ENCODE measurements at regions not wholly inside any gene's neighbourhood (a gene's known extent, or its start where the extent isn't known, plus 50 kb on each side); places are given as distances from the start of the nearest gene placed in this dataset.
A peak's percentile ranks its signal among the peaks of the same experiment; 100 is the strongest.
"Not testable (repeated sequence)": the region's sequence is repeated elsewhere in the genome, so short reads cannot be mapped to it uniquely, and the experiment has no call there.

DNA sequence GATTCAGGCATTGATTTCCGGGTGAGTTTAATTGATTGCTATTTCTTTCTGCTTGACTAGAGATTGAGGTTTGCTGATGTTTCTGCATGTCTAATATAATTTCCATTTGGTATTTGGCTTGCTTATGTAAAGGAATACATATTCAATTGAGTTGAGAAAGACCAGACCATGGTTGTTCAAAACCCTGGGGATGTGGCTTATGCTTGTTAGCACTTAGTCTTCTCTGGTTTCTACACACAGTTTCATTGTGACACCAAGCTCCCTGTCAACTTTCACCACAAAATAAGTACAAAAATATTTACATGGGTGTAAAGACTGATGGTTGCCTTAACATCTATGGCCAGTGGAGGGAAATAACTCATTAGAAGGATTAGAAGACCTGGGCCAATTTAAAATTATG is 209.6 kb downstream of the CDH26 start:
- DNase-seq (ENCODE audit: extremely low read depth, low read depth), result no peak

DNA sequence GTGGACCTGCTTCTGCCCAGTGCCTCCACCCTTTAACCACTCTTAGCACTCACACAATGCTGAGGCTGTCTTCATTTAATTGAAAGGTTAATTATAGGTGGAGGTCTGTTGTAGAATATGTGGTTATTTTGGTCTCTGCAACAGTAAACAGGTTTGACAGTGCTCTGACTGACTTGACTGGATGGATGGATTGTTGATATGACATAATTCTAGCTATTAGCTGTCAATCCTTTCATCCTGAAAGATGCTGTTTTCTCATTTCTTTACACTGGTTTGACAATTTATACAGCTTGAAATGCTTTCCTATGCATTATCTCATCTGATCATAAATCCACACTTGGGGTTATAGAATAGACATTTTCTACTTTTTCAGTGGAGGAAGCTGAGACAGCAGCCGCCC is 210.7 kb downstream of the CDH26 start:
- DNase-seq (ENCODE audit: extremely low read depth, low read depth), result no peak

DNA sequence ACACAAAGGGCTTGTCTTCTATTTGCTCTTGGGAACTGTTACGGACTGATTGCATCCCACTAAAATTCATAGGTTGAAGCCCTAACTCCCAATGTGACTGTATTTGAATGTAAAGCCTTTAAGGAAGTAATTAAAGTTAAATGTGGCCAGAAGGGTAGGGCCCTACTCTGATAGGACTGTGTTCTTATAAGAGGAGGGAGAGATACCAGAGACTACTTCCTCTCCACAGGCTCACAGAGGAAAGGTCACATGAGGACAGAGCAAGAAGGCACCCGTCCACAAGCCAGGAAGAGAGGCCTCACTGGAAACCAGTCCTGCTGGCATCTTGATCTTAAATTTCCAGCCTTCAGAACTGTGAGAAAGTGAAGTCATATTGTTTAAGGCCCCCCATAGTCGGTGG is 211.9 kb downstream of the CDH26 start:
- no peak for DNase-seq (ENCODE audit: extremely low read depth, low read depth)

DNA sequence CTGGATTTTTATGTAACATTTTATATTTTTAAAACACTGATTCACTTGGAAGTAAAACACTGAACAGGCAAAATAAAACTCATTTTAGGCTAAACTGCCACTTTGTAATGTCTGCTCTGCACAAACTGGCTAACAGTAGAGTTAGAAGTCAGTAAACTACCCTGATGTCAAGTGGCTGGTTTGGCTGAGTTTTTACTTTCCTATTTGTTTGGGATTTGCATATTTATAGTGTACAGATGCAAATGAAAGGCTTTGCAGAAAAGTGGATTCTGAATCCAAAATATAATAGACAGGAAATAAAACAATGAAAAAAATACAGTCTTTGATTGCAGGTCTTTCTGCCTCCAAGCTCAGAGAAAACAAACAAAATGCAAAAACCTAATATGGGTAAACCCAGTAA is 213.1 kb downstream of the CDH26 start:
- no peak for DNase-seq (ENCODE audit: extremely low read depth, low read depth)

DNA sequence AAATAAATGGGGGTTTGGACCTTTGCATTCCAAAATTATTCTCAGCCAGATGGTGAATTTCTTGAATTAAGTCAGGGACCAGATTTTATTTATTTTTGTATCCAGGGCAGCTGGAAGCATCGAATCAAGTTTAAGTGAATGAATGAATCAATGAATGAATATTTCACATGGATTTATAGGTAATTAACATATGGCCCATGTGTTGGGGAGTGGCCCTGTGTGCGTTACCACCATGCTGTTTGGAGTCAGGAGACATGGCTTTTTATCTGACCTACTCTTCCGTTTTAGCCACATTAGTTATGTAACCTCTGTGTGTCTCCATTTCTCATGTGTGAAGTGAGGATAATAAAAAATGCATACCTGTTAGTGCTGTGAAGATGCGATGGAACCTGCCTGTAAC is 213.5 kb downstream of the CDH26 start:
- no peak for DNase-seq (ENCODE audit: extremely low read depth, low read depth)

DNA sequence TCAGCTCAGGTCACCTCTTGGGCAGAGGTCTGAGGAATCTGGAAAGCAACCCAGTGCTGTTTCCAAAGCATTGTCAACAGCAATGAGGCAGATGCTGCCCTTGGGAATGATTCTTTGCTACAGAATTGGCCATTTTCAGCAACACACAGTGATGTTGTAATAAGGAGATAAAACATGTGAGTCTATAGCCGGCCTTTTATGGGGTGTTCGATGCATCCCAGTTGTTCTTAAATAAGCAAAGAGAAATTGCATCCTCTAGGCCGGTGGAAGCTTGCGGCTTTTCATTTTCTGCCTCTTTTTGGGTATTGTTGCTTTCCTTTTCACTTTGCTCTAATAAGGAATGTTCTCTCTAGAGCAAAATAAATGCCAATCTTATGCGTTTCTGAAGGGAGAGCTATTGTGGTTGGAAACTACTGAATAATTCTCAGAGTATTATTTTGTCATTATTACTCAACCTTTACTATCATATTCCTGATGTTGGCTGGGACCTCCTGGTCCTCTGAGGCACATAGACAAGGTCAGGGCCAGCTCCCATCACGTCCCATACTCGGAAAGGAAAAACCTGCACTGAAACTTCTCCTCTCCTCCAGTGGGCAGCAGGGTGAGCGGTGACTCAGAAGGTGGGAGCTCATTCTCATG is 214.2 kb downstream of the CDH26 start:
- DNase-seq (ENCODE audit: extremely low read depth, low read depth), result no peak

DNA sequence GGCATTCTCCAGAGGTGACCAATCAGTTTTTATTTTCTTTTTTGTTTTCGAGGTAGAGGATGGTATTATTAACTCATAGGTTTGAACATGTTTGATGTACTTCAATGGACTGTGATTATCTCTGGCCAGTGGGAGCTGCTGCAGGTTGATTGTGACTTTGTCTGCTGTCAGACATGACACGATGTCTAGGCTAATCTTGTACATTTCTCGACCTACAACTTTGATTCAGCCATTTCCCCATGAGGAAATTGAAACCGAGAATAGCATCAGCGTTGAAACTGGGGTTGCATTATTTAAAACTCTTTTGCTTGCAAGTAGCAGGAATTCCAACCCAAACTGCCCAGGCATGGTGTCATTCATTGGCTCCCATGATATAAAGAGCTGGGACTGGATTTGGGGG is 218.9 kb downstream of the CDH26 start:
- DNase-seq (ENCODE audit: extremely low read depth, low read depth), result no peak

DNA sequence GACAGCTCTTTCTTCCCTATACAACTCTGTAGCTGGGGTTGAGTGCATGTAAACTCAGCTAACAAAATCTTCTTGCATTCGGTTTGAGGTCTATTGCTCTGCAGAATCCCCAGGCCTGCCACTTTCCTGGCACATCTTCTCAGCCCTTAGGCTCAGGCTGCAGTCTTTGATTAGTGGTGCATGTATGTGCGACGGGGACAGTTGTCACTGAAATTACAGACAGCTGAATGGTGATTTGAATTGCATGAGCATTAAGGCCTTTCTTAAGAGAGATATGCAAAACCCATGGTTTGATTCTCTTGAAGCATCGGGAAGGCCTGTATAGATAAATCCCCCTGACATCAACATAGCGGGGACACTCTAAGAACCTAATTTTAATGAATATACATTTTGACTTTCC is 222.8 kb downstream of the CDH26 start:
- DNase-seq (ENCODE audit: extremely low read depth, low read depth), result no peak

DNA sequence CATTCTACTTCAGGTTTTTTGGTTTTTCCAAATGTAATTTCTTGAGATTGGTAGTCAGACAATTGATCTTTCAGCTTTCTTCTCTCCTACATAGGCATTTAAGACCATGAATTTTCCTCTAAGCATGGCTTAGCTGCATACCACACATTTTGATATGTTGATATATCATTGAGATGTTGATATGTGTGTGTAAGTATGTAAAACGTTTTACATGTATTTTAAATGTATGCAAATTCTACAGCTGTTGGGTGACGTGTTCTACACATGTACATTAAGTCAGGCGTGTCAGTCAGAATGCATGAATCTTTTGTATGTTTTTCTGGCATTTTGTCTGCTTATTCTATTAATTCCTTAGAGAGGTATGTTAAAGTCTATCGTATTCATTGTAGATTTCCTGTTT is 228.2 kb downstream of the CDH26 start:
- DNase-seq (ENCODE audit: extremely low read depth, low read depth), result no peak

DNA sequence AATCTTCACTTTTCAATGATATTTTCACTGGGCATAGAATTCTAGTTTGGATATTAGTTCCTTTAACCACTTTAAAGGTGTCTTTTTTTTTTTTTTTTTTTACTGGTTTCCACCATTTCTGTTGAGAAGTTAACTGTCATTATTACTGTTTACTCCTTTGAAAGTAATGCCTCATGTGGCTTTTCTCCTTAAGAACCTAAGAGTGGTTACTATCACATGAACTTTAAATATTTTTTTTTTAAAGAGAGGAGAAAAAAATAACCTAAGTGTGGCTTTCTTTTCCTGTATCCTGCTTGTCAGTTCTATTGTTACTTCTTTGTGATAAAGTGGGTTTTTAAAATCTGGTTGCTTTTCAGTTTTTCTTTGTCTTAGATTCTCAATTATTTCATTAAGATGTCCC is 229.5 kb downstream of the CDH26 start:
- no peak for DNase-seq (ENCODE audit: extremely low read depth, low read depth)

DNA sequence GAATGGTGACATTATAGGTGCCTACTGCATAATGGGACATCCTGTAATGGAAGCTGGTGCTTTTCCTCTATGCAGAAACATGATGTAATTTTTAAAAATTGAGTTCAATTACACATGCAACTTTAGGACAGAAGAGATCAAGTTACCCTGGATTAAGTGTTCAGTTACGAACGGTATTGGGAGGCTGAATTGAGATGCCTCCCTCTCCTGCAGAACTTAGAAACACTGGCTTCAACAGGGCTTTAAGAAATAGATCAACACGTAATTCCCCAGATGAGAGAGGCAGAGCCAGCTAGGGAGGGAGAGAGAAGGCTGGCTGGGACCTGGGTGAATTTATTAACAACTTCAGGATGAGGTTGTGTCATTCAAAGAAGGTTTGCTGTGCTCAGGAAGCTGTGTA is 232.8 kb downstream of the CDH26 start:
- no peak for DNase-seq (ENCODE audit: extremely low read depth, low read depth)

DNA sequence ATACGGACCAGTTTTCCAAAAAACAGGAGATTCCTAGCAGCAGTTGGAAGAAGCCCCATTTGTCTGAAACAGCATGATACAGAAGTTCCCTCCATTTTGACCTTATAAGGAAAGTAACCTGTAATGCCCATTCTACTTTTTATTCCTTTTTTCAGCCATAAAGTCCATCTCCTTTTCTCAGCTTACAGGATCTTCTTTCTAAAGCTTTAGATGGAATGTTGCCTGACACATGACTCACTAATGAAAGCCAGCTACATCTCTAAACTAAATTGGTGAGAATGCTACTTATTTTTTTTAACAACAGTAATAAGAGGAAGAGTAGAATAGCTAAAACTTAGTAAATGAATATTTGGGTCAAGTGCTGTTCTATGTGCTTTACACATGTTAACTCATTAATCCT is 234.1 kb downstream of the CDH26 start:
- DNase-seq (ENCODE audit: extremely low read depth, low read depth), result no peak

DNA sequence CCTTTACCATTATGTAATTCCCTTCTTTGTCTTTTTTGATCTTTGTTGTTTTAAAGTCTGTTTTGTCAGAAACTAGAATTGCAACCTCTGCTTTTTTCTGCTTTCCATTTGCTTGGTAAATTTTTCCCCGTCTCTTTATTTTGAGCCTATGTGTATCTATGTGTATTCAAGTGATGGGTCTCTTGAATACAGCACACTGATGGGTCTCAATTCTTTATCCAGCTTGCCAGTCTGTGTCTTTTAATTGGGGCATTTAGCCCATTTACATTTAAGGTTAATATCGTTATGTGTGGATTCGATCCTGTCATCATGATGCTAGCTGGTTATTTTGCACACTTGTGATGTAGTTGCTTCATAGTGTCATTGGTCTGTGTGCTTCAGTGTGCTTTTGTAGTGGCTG is 240.9 kb downstream of the CDH26 start:
- DNase-seq (ENCODE audit: extremely low read depth, low read depth), result not testable (repeated sequence)

DNA sequence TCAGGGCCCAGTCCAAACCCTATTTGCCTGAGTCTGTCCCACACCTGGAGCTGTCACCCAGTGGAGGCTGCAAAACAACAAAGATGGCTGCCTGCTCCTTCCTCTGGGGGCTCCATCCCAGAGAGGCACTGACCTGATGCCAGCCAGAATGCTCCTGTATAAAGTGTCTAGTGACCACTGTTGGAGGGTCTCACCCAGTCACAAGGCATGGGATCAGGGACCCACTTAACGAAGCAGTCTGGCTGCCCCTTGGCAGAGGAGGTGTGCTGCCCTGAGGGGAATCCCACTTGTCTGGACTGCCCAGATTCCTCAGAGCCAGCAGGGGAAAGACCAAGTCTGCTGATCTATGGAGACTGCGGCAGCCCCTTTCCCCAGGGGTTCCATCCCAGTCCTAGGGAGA is 241.6 kb downstream of the CDH26 start:
- no peak for DNase-seq (ENCODE audit: extremely low read depth, low read depth)

DNA sequence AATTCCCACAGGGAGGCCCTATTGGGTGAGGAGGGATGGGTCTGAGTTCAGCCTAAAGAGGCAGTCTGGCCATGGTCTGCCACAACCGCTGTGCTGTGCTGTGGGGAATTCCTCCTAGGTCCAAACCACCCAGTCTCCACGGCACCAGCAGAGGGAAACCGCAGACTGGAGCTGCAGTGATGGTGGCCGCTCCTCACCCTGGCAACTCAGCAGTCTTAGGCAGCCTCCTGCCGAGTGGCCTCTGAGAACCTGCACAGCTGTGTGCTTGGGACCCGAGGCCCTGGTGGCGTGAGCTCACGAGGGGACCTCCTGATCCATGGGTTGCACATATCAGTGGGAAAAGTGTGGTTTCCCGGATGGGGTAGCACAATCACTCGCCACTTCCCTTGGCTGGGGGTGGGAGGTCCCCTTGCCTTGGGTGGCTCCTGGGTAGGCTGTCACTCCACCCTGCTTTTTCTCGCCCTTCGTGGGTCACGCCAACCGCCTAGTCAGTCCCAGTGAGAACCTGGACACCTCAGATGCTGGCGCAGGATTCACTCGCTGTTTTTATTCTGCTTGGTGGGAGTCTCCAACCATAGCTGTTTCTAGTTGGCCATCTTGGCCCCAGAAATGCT is 242.2 kb downstream of the CDH26 start:
- no peak for DNase-seq (ENCODE audit: extremely low read depth, low read depth)

DNA sequence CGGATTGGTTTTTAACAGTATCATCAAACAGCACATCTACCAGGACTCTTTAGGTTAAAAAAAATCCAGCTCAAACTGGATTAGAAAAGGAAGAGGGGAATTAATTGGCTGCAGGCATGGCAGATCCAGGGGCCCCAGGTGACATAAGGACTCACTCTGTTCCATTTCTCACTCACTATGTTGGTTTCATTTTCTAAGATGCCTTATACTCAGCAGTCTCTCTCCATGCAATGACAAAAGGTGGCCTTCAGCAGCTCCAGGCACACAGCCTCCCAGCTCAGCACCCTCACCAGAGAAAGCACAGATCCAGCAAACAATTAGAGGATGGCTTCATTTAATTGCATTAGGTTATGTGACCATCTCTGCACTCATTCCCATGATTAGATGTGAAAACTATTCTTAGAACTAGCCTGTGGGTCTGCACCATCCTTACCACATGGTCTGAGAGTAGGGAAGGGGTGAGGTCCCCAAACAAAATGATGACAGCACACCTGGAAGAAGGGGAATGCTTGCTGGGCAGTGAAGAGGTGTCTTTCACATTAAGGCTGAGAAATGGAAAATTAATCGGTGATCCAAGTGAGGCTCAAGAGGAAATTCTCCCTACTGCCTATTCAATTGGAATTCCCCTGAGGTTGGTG is 243.1 kb downstream of the CDH26 start:
- DNase-seq (ENCODE audit: extremely low read depth, low read depth), result no peak

DNA sequence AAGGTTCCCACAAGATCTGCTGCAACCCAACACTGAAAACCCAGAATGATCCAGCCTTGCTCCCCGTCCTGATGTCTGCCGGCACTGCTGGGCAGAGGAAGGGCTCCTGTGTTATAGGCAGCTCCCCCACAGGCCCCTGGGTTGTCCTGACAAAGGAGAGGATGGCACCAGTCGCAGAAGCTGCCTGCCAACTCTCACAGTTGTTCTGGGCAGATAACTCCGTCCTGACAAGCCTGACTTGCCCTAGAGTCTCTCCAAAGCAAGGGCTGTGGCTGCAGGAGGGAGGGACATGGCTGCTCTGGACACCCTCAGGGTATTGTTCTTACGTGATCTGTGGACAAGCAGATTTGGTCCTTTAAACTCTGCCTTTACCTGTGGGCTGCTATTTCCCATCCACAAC is 243.8 kb downstream of the CDH26 start:
- no peak for DNase-seq (ENCODE audit: extremely low read depth, low read depth)

DNA sequence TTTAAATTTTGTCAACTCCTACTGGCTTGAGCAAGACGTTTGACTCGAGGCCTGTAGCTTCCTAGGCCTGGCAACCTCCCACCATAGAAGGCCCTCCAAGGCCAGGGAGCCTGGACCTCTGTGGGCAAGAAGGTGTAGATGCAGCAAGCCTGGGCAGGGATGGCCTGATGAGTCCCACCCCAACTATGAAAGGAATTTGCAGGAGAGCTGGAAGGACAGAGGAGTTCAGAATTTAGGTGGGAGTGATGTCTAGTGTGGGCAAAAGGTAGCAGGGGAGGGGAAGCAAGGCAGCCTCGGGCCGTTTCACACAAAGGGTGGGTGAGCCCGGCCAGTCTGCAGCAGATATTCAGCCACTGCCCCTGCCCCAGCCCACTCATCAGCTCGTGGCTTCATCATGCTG is 245.2 kb downstream of the CDH26 start:
- no peak for DNase-seq (ENCODE audit: extremely low read depth, low read depth)

DNA sequence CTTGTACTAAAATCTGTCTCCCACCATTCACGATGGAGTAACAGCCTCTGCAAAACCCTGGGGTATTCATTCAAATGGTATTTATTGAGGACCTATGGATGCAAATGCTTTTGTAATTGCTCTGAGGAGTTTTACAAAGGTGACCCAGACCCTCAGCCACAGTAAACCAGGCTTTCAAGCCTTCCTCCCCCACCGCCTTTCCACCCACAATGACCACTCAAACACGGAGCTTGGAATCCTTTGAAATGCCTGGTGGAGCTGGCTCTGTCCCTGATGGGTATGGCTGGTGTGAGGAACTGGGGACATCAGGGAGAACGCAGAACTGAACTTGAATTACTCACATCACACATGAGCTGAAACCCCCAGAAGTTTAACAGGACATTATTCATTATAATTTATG is 246.4 kb downstream of the CDH26 start:
- no peak for DNase-seq (ENCODE audit: extremely low read depth, low read depth)

DNA sequence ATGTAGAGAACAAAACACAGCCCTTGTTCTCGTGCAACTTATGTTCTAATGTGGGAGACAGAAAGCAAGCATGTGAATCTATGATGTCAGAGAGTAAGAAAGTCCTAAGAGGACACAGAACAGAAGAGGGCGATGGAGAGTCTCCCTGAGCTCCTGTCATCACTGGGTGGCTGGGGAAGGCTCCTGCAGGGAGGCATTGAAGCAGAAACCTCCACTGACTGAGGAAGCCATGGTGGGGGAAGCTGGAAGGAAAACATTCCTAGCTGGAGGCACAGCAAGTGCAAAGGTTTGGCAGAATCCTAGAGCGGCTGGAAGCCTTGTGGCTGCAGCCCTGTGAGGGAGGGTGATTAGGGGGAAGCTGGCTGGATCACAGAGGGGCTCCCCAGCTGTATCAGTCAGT is 248.0 kb downstream of the CDH26 start:
- no peak for DNase-seq (ENCODE audit: extremely low read depth, low read depth)

DNA sequence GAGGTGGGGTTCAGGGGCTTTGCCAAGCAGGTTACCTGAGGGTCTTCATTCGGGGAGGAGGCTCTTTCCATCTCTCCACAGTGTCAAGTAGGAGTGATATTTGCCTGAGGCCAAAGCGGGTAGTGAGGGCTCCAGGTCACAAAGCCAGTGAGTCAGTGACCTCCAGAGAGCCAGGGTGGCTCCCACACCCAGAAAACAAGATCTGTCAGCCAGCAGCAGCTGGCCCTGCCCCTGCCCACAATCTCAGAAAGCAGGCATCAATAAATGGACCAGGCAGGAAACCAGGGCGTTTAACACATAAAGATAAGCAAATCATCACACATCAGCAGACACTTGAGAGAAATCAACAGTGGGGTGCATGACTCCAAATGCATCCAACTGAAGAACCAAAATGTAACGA is 250.8 kb downstream of the CDH26 start:
- DNase-seq (ENCODE audit: extremely low read depth, low read depth), result no peak

DNA sequence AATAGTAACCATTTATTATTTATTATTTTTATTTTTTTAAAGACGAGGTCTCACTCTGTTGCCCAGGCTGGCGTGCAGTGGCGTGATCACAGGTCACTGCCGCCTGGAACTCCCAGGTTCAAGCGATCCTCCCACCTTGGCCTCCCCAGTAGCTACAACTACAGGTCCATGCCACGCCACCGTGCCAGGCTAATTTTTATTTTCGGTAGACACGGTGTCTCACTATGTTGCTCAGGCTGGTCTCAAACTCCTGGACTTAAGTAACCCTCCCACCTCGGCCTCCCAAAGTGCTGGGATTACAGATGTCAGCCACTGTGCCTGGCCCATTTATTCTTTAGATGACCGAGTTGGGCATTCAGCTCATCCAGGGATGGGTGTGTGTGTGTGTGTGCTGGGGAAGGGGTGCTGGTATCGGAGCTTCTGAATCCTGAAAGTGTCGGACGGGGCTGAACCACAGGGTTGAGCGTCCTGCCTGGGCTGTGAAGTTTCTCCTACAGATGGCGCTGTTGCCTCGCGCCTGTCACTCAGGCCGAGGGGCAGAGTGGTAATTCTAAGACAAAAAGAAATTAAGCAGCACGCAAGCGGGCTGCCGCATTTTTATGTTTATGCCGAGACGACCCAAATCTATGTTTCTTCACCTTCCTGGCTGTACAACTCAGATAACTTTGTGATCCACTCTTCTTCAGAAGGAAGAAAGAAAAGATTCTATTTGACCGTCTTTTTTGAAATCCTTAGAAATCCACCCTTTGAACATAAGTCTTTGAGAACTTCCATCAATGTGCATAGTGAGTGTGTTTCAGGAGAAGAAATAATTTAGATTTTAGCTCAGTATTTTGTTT is 252.8 kb downstream of the CDH26 start:
- peak; percentile 33 for DNase-seq (ENCODE audit: extremely low read depth, low read depth)

All from NCI-H460 (cell line).